ENCODE measurements at regions not wholly inside any gene's neighbourhood (a gene's known extent, or its start where the extent isn't known, plus 50 kb on each side); places are given as distances from the start of the nearest gene placed in this dataset.

- no peak for ATAC-seq
- intact Hi-C loops (cut with DNase I): no loop called here
- WGBS (ENCODE audit: insufficient coverage, low coverage, low lambda C conversion rate, missing lambda C conversion rate): 87% methylated on average over 1 of the region's 1 CpG
- H3K4me3 ChIP-seq: no peak overlapping the region
- H3K9me3 ChIP-seq: no peaks in the 10 kb centered on the region
- no peak for DNase-seq
- H3K4me1 ChIP-seq: no peaks in the 10 kb centered on the region
- H3K36me3 ChIP-seq: no peaks in the 10 kb centered on the region
- H3K27ac ChIP-seq: no peak overlapping the region
- no peaks in the 10 kb centered on the region for H3K27me3 ChIP-seq
- TF ChIP-seq POLR2A (IDR thresholded peaks at IDR 0.05): no peak
- no peak for TF ChIP-seq CTCF (IDR thresholded peaks at IDR 0.05)
Measured at GRCh38 chr4:120352739-120353138, 286.1 kb upstream of the MAD2L1 start.

- H3K27me3 ChIP-seq: no peaks in the 10 kb centered on the region
- TF ChIP-seq POLR2A (IDR thresholded peaks at IDR 0.05): no peak
- TF ChIP-seq CTCF (IDR thresholded peaks at IDR 0.05): no peak
- no peaks in the 10 kb centered on the region for H3K36me3 ChIP-seq
- no peaks in the 10 kb centered on the region for H3K9me3 ChIP-seq
- no peaks in the 10 kb centered on the region for H3K4me1 ChIP-seq
- H3K4me3 ChIP-seq: no peak overlapping the region
- H3K27ac ChIP-seq: no peak overlapping the region
- no peak for ATAC-seq
- WGBS (ENCODE audit: insufficient coverage, low coverage, low lambda C conversion rate, missing lambda C conversion rate): 55% methylated on average over 1 of the region's 1 CpG
- intact Hi-C loops (cut with DNase I): no loop called here
- no peak for DNase-seq
Measured at GRCh38 chr4:120348948-120349347, 282.3 kb upstream of the MAD2L1 start.

- no peak for DNase-seq
- 19% methylated on average over 2 of the region's 2 CpGs for WGBS (ENCODE audit: insufficient coverage, low coverage, low lambda C conversion rate, missing lambda C conversion rate)
- H3K4me3 ChIP-seq: no peak overlapping the region
- intact Hi-C loops (cut with DNase I): no loop called here
- no peaks in the 10 kb centered on the region for H3K27me3 ChIP-seq
- TF ChIP-seq POLR2A (IDR thresholded peaks at IDR 0.05) (no peak), CTCF (IDR thresholded peaks at IDR 0.05) (no peak)
- no peak overlapping the region for H3K27ac ChIP-seq
- no peaks in the 10 kb centered on the region for H3K36me3 ChIP-seq
- ATAC-seq: no peak
- no peaks in the 10 kb centered on the region for H3K9me3 ChIP-seq
- H3K4me1 ChIP-seq: no peaks in the 10 kb centered on the region
Measured at GRCh38 chr4:120348521-120348920, 281.9 kb upstream of the MAD2L1 start.

GRCh38 chr4:120331486-120332370 is 265.1 kb upstream of the MAD2L1 start:
- Histone ChIP-seq H3K27me3 (no peaks in the 10 kb centered on the region), H3K4me1 (no peaks in the 10 kb centered on the region), H3K27ac (no peak overlapping the region), H3K9me3 (no peaks in the 10 kb centered on the region), H3K4me3 (no peak overlapping the region), H3K36me3 (no peaks in the 10 kb centered on the region)
- 38% methylated on average over 4 of the region's 4 CpGs for WGBS (ENCODE audit: insufficient coverage, low coverage, low lambda C conversion rate, missing lambda C conversion rate)
- ATAC-seq (no peak), DNase-seq (no peak)
- intact Hi-C loops (cut with DNase I): no loop called here
- TF ChIP-seq POLR2A (IDR thresholded peaks at IDR 0.05) (no peak), CTCF (IDR thresholded peaks at IDR 0.05) (no peak)

All from right lobe of liver (tissue), 6 donors.